GM23338 (cell line): ENCODE measurements at regions not wholly inside any gene's neighbourhood (a gene's known extent, or its start where the extent isn't known, plus 50 kb on each side); places are given as distances from the start of the nearest gene placed in this dataset.

ENCODE experiments used
- ATAC-seq: fragments of 200-7000 bp; cut with Tn5 transposase; 3 replicates; pipeline ENCODE4 v1.9.1; 2020
- DNase-seq: peaks from one replicate; pipeline ENCODE4 v3.0.0-alpha.2; 2015; ENCODE audit warnings: low spot score
- H2AFZ ChIP-seq: fragments of 200-600 bp; sonication (generic); 2 replicates; pipeline ENCODE4 v1.8.0; 2016; ENCODE audit warnings: antibody characterized with exemption, mild to moderate bottlenecking, moderate library complexity
- H3F3A ChIP-seq: fragments of 200-600 bp; sonication (generic); replicated peaks from 2 replicates; pipeline ENCODE4 v1.8.0; 2017; ENCODE audit warnings: antibody characterized with exemption, mixed run types, low read depth
- H3K27ac ChIP-seq: fragments of 200-600 bp; sonication (generic); 2 replicates; pipeline ENCODE4 v1.6.1; 2016; ENCODE audit warnings: low read depth
- H3K27me3 ChIP-seq: fragments of 200-600 bp; sonication (generic); 2 replicates; pipeline ENCODE4 v1.8.0; 2016; ENCODE audit warnings: mild to moderate bottlenecking, mixed run types, moderate library complexity; ENCODE audit not compliant: insufficient read depth
- H3K36me3 ChIP-seq: fragments of 200-600 bp; sonication (generic); 2 replicates; pipeline ENCODE4 v1.8.0; 2016; ENCODE audit warnings: mild to moderate bottlenecking; ENCODE audit not compliant: insufficient read depth
- H3K4me1 ChIP-seq: fragments of 200-600 bp; sonication (generic); 2 replicates; pipeline ENCODE4 v1.8.0; 2016; ENCODE audit warnings: mild to moderate bottlenecking, moderate library complexity; ENCODE audit not compliant: insufficient read depth
- H3K4me2 ChIP-seq: fragments of 200-600 bp; sonication (generic); 2 replicates; pipeline ENCODE4 v1.7.1; 2017; ENCODE audit warnings: mixed run types
- H3K4me3 ChIP-seq: fragments of 200-600 bp; sonication (generic); 2 replicates; pipeline ENCODE4 v1.6.1; 2016; ENCODE audit warnings: mixed run types
- H3K79me2 ChIP-seq: fragments of 200-600 bp; sonication (generic); replicated peaks from 2 replicates; pipeline ENCODE4 v1.8.0; 2017; ENCODE audit warnings: mild to moderate bottlenecking; ENCODE audit not compliant: insufficient read depth
- H3K9me2 ChIP-seq: fragments of 200-600 bp; sonication (generic); 2 replicates; pipeline ENCODE4 v1.8.0; 2017; ENCODE audit not compliant: insufficient read depth
- H4K20me1 ChIP-seq: fragments of 200-600 bp; sonication (generic); replicated peaks from 2 replicates; pipeline ENCODE4 v1.8.0; 2017; ENCODE audit warnings: mild to moderate bottlenecking; ENCODE audit not compliant: insufficient read depth
- H3K27ac Mint-ChIP-seq: 2 replicates; pipeline ENCODE4 v1.8.0; 2020; ENCODE audit warnings: inconsistent platforms, mild to moderate bottlenecking, moderate library complexity, mixed read lengths
- H3K27me3 Mint-ChIP-seq: 3 replicates; pipeline ENCODE4 v1.8.0; 2022; ENCODE audit warnings: low read depth, mild to moderate bottlenecking, moderate library complexity, mixed read lengths, inconsistent platforms; ENCODE audit not compliant: insufficient read depth, poor library complexity
- H3K36me3 Mint-ChIP-seq: 3 replicates; pipeline ENCODE4 v1.8.0; 2021; ENCODE audit warnings: low read depth, mild to moderate bottlenecking, inconsistent platforms, moderate library complexity, mixed read lengths
- H3K4me1 Mint-ChIP-seq: 3 replicates; pipeline ENCODE4 v1.8.0; 2020; ENCODE audit warnings: mild to moderate bottlenecking, inconsistent platforms, mixed read lengths
- H3K4me3 Mint-ChIP-seq: 3 replicates; pipeline ENCODE4 v1.8.0; 2021; ENCODE audit warnings: moderate library complexity, mild to moderate bottlenecking, inconsistent platforms, mixed read lengths
- H3K9me3 Mint-ChIP-seq: 3 replicates; pipeline ENCODE4 v1.8.0; 2020; ENCODE audit warnings: moderate library complexity, mild to moderate bottlenecking, inconsistent platforms, mixed read lengths
- EZH2 ChIP-seq: fragments of 200-600 bp; sonication (generic); IDR thresholded peaks from one replicate; pipeline ENCODE4 v1.8.0; 2017; ENCODE audit warnings: antibody characterized with exemption, mild to moderate bottlenecking, low read depth; ENCODE audit not compliant: unreplicated experiment
- EZH2phosphoT487 ChIP-seq: fragments of 200-600 bp; sonication (generic); IDR thresholded peaks from one replicate; pipeline ENCODE4 v1.8.1; 2018; ENCODE audit warnings: antibody characterized with exemption; ENCODE audit not compliant: unreplicated experiment
- JUNB ChIP-seq: IDR thresholded peaks from one replicate; pipeline ENCODE4 v1.6.1; 2016; ENCODE audit warnings: antibody characterized with exemption; ENCODE audit not compliant: unreplicated experiment
- NANOG ChIP-seq: IDR thresholded peaks from 2 replicates; pipeline ENCODE4 v1.6.1; 2016; ENCODE audit warnings: antibody characterized with exemption, borderline replicate concordance
- POLR2AphosphoS5 ChIP-seq: IDR thresholded peaks from 2 replicates; pipeline ENCODE4 v1.6.1; 2016; ENCODE audit warnings: antibody characterized with exemption, low read depth
- STAT1 ChIP-seq: IDR thresholded peaks from one replicate; pipeline ENCODE4 v1.6.1; 2016; ENCODE audit warnings: antibody characterized with exemption; ENCODE audit not compliant: unreplicated experiment
- TF ChIP-seq, protein P1 (sequence below), 2 experiments: fragments of 200-600 bp in 1 of 2; sonication (generic) in 1 of 2; conservative IDR thresholded peaks; 2 replicates each; pipeline versions ENCODE4 v1.5.1 to v1.6.1; 2016 to 2017; ENCODE audit warnings: antibody characterized with exemption in 2 of 2, low read depth in 2 of 2, mild to moderate bottlenecking in 2 of 2, moderate library complexity in 1 of 2
- TF ChIP-seq, protein P2 (sequence below): fragments of 250-450 bp; sonication (Bioruptor Pico); IDR thresholded peaks from 2 replicates; pipeline ENCODE4 v1.5.0; 2020; ENCODE audit warnings: mild to moderate bottlenecking, moderate library complexity

- no peak overlapping the region for H3K27ac ChIP-seq
Observed at GRCh38 chr4:136088211-136088867, 1444.0 kb downstream of the PCDH18 start.

More at GRCh38 chr4:136088211-136088867, 1444.0 kb downstream of the PCDH18 start:
- ATAC-seq: no peak
- H3K36me3 Mint-ChIP-seq: no peaks in the 10 kb centered on the region
- no peak overlapping the region for H3K4me3 Mint-ChIP-seq
- H3K27me3 Mint-ChIP-seq: no peaks in the 10 kb centered on the region
- TF ChIP-seq, protein P1, sequence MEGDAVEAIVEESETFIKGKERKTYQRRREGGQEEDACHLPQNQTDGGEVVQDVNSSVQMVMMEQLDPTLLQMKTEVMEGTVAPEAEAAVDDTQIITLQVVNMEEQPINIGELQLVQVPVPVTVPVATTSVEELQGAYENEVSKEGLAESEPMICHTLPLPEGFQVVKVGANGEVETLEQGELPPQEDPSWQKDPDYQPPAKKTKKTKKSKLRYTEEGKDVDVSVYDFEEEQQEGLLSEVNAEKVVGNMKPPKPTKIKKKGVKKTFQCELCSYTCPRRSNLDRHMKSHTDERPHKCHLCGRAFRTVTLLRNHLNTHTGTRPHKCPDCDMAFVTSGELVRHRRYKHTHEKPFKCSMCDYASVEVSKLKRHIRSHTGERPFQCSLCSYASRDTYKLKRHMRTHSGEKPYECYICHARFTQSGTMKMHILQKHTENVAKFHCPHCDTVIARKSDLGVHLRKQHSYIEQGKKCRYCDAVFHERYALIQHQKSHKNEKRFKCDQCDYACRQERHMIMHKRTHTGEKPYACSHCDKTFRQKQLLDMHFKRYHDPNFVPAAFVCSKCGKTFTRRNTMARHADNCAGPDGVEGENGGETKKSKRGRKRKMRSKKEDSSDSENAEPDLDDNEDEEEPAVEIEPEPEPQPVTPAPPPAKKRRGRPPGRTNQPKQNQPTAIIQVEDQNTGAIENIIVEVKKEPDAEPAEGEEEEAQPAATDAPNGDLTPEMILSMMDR (conservative IDR thresholded peaks at IDR 0.05; ENCODE audit: low read depth in 2 of 2): no peak
- TF ChIP-seq EZH2phosphoT487: no peak
- no peak for TF ChIP-seq STAT1
- no peak for TF ChIP-seq JUNB
- TF ChIP-seq NANOG: no peak
- TF ChIP-seq, protein P2, sequence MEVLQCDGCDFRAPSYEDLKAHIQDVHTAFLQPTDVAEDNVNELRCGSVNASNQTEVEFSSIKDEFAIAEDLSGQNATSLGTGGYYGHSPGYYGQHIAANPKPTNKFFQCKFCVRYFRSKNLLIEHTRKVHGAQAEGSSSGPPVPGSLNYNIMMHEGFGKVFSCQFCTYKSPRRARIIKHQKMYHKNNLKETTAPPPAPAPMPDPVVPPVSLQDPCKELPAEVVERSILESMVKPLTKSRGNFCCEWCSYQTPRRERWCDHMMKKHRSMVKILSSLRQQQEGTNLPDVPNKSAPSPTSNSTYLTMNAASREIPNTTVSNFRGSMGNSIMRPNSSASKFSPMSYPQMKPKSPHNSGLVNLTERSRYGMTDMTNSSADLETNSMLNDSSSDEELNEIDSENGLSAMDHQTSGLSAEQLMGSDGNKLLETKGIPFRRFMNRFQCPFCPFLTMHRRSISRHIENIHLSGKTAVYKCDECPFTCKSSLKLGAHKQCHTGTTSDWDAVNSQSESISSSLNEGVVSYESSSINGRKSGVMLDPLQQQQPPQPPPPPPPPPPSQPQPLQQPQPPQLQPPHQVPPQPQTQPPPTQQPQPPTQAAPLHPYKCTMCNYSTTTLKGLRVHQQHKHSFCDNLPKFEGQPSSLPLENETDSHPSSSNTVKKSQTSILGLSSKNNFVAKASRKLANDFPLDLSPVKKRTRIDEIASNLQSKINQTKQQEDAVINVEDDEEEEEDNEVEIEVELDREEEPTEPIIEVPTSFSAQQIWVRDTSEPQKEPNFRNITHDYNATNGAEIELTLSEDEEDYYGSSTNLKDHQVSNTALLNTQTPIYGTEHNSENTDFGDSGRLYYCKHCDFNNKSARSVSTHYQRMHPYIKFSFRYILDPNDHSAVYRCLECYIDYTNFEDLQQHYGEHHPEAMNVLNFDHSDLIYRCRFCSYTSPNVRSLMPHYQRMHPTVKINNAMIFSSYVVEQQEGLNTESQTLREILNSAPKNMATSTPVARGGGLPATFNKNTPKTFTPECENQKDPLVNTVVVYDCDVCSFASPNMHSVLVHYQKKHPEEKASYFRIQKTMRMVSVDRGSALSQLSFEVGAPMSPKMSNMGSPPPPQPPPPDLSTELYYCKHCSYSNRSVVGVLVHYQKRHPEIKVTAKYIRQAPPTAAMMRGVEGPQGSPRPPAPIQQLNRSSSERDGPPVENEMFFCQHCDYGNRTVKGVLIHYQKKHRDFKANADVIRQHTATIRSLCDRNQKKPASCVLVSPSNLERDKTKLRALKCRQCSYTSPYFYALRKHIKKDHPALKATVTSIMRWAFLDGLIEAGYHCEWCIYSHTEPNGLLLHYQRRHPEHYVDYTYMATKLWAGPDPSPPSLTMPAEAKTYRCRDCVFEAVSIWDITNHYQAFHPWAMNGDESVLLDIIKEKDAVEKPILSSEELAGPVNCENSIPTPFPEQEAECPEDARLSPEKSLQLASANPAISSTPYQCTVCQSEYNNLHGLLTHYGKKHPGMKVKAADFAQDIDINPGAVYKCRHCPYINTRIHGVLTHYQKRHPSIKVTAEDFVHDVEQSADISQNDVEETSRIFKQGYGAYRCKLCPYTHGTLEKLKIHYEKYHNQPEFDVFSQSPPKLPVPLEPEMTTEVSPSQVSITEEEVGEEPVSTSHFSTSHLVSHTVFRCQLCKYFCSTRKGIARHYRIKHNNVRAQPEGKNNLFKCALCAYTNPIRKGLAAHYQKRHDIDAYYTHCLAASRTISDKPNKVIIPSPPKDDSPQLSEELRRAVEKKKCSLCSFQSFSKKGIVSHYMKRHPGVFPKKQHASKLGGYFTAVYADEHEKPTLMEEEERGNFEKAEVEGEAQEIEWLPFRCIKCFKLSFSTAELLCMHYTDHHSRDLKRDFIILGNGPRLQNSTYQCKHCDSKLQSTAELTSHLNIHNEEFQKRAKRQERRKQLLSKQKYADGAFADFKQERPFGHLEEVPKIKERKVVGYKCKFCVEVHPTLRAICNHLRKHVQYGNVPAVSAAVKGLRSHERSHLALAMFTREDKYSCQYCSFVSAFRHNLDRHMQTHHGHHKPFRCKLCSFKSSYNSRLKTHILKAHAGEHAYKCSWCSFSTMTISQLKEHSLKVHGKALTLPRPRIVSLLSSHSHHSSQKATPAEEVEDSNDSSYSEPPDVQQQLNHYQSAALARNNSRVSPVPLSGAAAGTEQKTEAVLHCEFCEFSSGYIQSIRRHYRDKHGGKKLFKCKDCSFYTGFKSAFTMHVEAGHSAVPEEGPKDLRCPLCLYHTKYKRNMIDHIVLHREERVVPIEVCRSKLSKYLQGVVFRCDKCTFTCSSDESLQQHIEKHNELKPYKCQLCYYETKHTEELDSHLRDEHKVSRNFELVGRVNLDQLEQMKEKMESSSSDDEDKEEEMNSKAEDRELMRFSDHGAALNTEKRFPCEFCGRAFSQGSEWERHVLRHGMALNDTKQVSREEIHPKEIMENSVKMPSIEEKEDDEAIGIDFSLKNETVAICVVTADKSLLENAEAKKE (CRISPR knock-in tag): no peak
- no peak for TF ChIP-seq POLR2AphosphoS5
- TF ChIP-seq EZH2: no peak
- H3K9me3 Mint-ChIP-seq: no peaks in the 10 kb centered on the region
- Histone ChIP-seq H3K4me3 (no peak overlapping the region), H3F3A (no peaks in the 10 kb centered on the region), H3K9me2 (no peaks in the 10 kb centered on the region), H3K4me1 (no peaks in the 10 kb centered on the region), H3K27me3 (no peaks in the 10 kb centered on the region), H4K20me1 (no peaks in the 10 kb centered on the region), H3K36me3 (no peaks in the 10 kb centered on the region), H2AFZ (peak overlapping the region; percentile 19; the same call in 1 of the 2 replicates), H3K79me2 (no peaks in the 10 kb centered on the region), H3K4me2 (no peak overlapping the region)
- DNase-seq: no peak
- no peaks in the 10 kb centered on the region for H3K4me1 Mint-ChIP-seq
- H3K27ac Mint-ChIP-seq: no peak overlapping the region
